NOMO-1 (cell line): ENCODE measurements at regions not wholly inside any gene's neighbourhood (a gene's known extent, or its start where the extent isn't known, plus 50 kb on each side); places are given as distances from the start of the nearest gene placed in this dataset.

ENCODE experiments used
- DNase-seq, 2 experiments: peaks; one replicate each; lab custom pipeline; 2025; ENCODE audit not compliant: unreplicated experiment in 2 of 2; lab: John Stamatoyannopoulos, UW

- DNase-seq, result no peak
These were observed 129.2 kb upstream of the SEC61G start for GRCh38 chr7:54888067-54888733.

DNA sequence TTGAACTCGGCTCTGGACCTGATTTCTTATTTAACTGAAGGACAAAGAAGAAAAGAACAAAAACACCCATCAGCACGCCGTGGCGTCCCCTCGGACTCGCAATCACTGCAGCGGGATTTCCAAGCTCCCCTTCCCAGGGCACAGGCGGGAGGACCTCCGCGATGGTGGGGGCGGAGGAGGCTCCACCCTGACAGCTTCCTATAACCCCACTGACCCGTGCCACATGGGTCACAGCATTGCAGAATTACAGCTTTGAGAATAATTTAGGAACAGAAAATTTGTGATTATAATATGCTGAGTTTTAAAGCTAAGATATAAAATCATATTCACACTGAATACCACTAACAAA is 129.7 kb upstream of the SEC61G start:
- no peak for DNase-seq

- DNase-seq, result no peak
These were observed 120.9 kb upstream of the EGFR start for GRCh38 chr7:54897891-54898290.

DNA sequence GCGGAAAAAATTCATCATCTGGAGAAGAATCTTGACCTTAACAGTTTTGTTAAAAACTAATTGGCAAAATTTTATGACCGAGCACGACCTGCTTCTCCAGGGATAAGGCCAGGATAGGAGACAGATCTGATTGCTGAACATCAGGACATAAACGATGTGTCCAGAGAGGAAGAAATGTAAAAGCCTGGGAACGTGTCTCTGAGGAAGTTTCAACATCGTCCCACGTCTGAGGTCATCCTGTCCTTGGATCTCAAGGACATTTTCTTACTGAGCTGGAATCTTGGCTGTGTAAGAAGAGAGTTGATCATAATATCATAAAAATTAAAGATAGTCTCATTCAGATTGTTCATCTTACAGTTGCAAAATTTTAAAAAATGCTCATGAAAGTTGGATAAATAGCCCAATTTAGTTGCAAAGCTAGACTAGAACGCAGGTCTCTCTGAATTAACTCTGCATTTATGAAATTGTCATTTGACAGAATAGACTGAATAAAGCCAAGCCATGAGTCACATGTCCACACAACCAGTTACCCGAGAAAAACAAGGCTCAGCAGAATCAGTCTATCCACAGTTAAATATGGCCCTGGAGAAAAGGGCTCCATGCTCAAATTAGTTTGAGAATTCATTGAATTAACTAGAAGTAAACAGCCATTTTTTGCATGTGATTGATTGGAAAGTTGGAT is 120.0 kb upstream of the EGFR start:
- DNase-seq, result no peak

- no peak for DNase-seq
These were observed 117.0 kb upstream of the EGFR start for GRCh38 chr7:54901840-54902239.

GRCh38 chr7:54904130-54904529 is 114.7 kb upstream of the EGFR start:
- DNase-seq, result no peak

- no peak for DNase-seq
These were observed 113.8 kb upstream of the EGFR start for GRCh38 chr7:54904986-54905385.

DNA sequence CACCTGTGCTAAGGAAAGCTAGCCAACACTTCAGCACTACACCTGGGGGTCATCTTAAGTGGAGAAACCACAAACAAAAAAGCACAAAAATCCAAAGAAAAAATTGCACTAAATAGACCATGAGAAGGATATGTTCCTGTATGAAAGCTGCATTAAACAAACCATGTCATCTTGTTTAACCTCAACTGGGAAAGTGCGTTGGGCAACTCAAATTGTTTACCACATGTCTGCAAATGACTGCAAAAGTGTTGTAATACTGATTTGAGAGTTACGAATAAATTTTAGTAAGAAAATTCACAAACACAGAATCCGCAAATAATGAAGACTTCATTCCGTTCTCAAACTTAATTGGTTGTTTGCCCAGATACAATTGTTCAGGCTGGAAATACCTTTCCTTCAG is 111.9 kb upstream of the EGFR start:
- DNase-seq, result no peak

GRCh38 chr7:54907981-54908380 is 110.8 kb upstream of the EGFR start:
- no peak for DNase-seq

- no peak for DNase-seq
These were observed 109.9 kb upstream of the EGFR start for GRCh38 chr7:54908760-54909438.

DNA sequence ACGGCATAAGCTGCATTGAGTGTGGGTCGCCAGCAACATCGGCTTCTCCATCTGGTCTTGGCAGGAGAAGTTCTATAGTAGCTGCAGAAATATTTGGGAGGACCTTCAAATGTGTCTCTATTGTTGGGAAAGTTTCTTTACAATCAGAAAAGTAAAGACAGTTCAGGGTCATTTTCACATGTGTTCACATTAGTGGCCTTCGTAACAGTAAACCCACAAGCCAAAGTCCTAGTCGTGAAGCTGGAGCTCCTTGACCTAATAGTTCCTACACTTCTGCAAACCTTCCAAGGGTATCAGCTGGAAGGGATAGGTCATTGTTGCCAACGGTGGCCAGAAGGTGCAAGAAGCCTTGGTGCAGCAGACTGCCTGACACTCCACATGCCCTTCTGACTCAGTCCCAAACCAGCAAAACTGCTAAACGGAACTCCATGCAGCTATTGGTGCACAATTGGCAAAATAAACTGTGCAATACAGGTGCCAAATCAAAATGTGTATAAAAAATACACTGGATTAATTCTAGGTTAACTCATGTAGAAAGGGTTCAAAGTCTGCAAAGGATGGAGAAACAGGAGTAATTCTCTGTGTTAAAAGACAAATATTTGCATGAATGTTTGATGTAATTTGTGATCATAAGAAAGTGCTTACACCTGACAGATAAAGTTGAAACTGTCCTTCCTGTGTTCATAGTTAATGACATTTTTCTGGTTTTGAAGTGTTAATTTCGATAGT is 102.8 kb upstream of the EGFR start:
- DNase-seq, result no peak

DNA sequence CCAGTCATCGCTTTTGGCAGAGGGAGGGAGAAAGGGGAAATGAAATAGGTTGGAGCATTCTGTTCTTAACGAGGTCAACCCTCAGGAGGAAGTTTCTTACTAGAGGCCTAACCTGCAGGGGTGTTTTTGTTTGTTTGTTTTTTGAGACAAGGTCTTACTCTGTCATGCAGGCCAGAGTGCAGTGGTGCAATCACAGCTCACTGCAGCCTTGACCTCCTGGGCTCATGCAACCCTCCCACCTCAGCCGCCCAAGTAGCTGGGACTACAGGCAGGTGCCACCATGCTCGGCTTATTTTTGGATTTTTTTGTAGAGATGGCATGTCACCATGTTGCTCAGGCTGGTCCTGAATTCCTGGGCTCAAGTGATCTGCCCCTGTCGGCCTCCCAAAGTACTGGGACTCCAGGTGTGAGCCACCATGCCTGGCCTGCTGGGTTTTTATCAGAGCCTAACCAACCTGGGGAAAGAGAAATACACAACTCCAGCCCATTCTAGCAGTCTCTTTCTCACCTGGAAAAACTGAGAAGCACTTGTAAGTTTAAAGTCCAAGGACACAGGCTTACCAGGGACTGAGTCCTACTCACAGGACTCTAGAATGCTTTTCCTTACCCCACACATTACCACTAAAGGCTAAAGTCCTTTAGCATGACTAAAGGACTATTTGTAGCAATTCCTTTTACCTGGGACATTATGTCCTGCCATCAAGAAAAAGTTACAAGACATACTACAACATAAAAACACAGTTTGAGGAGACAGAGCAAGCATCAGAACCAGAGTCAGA is 101.0 kb upstream of the EGFR start:
- no peak for DNase-seq

GRCh38 chr7:54921116-54921515 is 97.7 kb upstream of the EGFR start:
- no peak for DNase-seq

- DNase-seq, result no peak
These were observed 87.3 kb upstream of the EGFR start for GRCh38 chr7:54931532-54931931.

DNA sequence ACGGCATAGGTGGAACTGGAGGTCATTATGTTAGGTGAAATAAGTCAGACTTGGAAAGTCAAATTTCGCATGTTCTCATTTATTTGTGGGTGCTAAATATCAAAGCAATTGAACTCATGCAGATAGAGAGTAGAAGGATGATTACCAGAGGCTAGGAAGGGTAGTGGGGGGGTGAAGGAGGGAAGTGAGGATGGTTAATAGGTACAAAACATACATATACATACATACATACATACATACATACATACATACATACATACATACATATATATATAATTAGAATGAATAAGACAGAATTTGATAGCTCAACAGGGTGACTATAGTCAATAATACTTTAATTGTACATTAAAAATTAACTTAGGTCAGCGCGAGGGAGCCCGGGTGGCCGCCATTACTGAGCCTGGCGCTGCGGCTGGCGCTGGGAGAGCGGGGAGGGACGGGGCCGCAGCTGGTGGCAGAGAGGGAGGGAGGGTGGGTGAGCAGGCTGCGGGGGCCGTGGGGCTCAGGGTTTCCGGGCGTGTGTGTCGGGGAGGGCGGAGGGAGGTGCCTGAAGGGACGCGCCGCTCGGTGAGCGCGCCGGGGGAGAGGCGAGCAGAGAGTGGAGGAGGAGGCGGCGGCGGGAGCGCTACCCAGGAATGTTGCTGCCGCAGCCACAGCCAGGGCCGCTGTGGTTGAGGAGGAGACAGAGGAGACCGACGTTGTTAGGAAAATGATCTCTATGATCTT is 85.8 kb upstream of the EGFR start:
- DNase-seq, result no peak

DNA sequence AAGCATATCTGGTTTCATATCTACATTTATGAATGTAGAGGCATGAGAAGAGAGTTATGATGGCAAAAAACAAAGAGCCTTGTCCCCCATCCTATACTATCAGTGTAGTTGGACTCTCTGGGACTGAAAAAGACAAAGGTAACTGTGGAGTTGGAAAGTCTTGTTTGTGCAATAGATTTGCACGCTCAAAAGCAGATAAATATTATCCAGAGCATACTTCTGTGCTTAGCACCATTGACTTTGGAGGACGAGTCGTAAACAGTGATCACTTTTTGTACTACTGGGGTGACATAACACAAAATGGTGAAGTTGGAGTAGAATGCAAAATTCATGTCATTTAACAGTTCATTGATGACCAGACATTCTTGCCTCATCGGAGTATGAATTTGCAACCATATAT is 85.2 kb upstream of the EGFR start:
- DNase-seq, result no peak

GRCh38 chr7:54940748-54941147 is 78.1 kb upstream of the EGFR start:
- DNase-seq, result no peak

GRCh38 chr7:54944179-54944578 is 74.6 kb upstream of the EGFR start:
- no peak for DNase-seq

DNA sequence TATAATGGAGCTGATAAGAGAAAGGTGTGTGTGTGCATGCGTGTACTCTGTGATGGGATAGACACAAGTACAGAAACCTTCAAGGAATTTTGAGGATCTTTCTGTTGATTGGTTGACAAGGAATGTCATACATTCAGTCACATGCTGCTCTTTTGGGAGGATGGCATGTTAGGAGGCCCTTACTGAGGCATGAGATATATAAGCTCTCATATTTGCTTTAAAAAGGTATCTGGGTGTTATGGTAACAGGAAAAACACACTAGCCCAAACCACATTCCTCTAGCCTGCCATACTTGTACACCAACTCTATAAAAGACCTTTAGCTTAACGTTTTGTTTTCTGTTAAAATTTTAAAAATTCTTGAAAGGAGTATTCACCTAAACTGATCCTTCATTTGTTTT is 72.5 kb upstream of the EGFR start:
- no peak for DNase-seq

- no peak for DNase-seq
These were observed 72.1 kb upstream of the EGFR start for GRCh38 chr7:54946764-54947163.
